ENCODE measurements at regions not wholly inside any gene's neighbourhood (a gene's known extent, or its start where the extent isn't known, plus 50 kb on each side); places are given as distances from the start of the nearest gene placed in this dataset.

DNA sequence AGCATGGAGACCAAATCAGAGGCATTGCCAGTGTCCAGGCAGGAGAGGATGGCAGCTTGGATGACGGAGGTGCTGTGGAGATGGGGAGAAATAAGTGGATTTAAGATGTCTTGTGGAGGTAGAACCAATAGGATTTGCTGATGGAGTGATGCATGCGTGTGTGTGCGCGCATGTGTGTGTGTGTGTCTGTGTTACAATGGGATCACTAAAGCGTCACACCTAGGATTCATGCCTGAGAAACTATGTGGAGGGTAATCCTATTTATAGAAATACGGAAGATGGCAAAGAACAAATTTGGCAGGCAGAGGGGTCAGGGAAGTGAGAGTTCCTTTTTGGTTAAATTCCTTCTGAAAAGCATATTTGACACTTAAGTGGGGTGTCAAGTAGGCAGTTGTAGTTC lies 64.8 kb upstream of the ARL8B start:
- WGBS, 2 experiments (ENCODE audit: extremely low coverage in 2 of 2, insufficient read length in 1 of 2) = 77% methylated on average over 6 of the region's 6 CpGs; no CpG with 5 or more reads in 1 of the 2 experiments
- CTCF ChIA-PET = interaction anchor here (0.6 to 1.6 kb wide), 11 partner anchors 34 to 405 kb away, joined by 3 to 9 read pairs (median 4); no protein-coding TSS in a partner anchor
- Histone ChIP-seq H3K27me3 (ENCODE audit: control insufficient read depth, insufficient read depth, low read length) (peaks cover 3% of the 10 kb centered on the region; the same call in 1 of the 2 replicates), H2BK20ac (ENCODE audit: low read depth, low read length) (no peak overlapping the region), H3K56ac (ENCODE audit: extremely low read depth, insufficient read depth, low read length) (no peak overlapping the region), H3K4me3 (ENCODE audit: insufficient read depth, low read depth, low read length) (no peak overlapping the region), H3K14ac (replicated peaks; ENCODE audit: low read depth, low read length) (no peak overlapping the region), H2AK5ac (ENCODE audit: low read depth, low read length) (no peak overlapping the region), H4K8ac (ENCODE audit: low read depth in 2 of 2, low read length in 2 of 2) (no peak overlapping the region), H4K5ac (ENCODE audit: low read depth, low read length) (no peak overlapping the region), H3K4me1 (ENCODE audit: control insufficient read depth, insufficient read depth, low read length) (peaks cover 8% of the 10 kb centered on the region), H2BK15ac (ENCODE audit: low read depth, low read length) (no peak overlapping the region), H3K9ac (ENCODE audit: low read depth, low read length) (no peak overlapping the region), H3K79me1 (ENCODE audit: low read depth in 1 of 2, low read length in 2 of 2) (no peaks in the 10 kb centered on the region), H3K27ac (ENCODE audit: insufficient read depth, low read length) (no peak overlapping the region), H3K9me1 (ENCODE audit: insufficient read depth, low read length) (no peaks in the 10 kb centered on the region), H2BK120ac (ENCODE audit: low read depth, low read length) (no peak overlapping the region), H3K23ac (ENCODE audit: low read depth, low read length) (no peak overlapping the region), H2AFZ (replicated peaks; ENCODE audit: low read length, poor library complexity) (no peak overlapping the region), H4K91ac (ENCODE audit: insufficient read depth, low read depth, low read length) (no peak overlapping the region), H2BK5ac (ENCODE audit: low read depth, low read length, poor library complexity, severe bottlenecking) (no peak overlapping the region), H3K18ac (ENCODE audit: low read depth, low read length) (no peak overlapping the region), H3K9me3 (ENCODE audit: control insufficient read depth, insufficient read depth, low read length) (no peaks in the 10 kb centered on the region), H3K36me3 (ENCODE audit: control insufficient read depth, insufficient read depth, low read length) (no peaks in the 10 kb centered on the region), H2AK9ac (replicated peaks; ENCODE audit: low read depth, low read length, poor library complexity) (no peak overlapping the region), H3K4ac (ENCODE audit: low read depth, low read length) (peak overlapping the region; percentile 29; the same call in 1 of the 2 replicates), H3K4me2 (ENCODE audit: low read depth, low read length) (no peak overlapping the region), H4K20me1 (ENCODE audit: insufficient read depth, low read length) (no peaks in the 10 kb centered on the region)
- dilution Hi-C loops (cut with HindIII; ENCODE audit: low sequenced_read_pairs, unreplicated experiment) (no loop called here), in situ Hi-C loops (cut with MboI; ENCODE audit: low sequenced_read_pairs) (loop anchor here (5.0 to 25.0 kb wide), 2 partner anchors 405 to 745 kb away; partner anchors contain the start of gene SETMAR), intact Hi-C loops (cut with micrococcal nuclease) (loop anchor here (1.0 to 10.0 kb wide), 3 partner anchors 76 to 702 kb away; no protein-coding TSS in a partner anchor)
- no TSS peak for BruUV-seq (replicated peaks)
- DNase-seq = no peak
- ATAC-seq (ENCODE audit: low read depth) = no peak
- POLR2A ChIA-PET (ENCODE audit: unreplicated experiment) = interaction anchor here (0.5 to 1.0 kb wide), 2 partner anchors 336 to 346 kb away, joined by 3 to 10 read pairs; no protein-coding TSS in a partner anchor
- no peak for TF ChIP-seq MAZ (IDR thresholded peaks at IDR 0.05; ENCODE audit: borderline replicate concordance, low read depth, low read length)
- TF ChIP-seq, protein P1, sequence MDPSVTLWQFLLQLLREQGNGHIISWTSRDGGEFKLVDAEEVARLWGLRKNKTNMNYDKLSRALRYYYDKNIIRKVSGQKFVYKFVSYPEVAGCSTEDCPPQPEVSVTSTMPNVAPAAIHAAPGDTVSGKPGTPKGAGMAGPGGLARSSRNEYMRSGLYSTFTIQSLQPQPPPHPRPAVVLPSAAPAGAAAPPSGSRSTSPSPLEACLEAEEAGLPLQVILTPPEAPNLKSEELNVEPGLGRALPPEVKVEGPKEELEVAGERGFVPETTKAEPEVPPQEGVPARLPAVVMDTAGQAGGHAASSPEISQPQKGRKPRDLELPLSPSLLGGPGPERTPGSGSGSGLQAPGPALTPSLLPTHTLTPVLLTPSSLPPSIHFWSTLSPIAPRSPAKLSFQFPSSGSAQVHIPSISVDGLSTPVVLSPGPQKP (IDR thresholded peaks at IDR 0.05; ENCODE audit: borderline replicate concordance, low read depth, low read length) = no peak
- TF ChIP-seq, protein P2, sequence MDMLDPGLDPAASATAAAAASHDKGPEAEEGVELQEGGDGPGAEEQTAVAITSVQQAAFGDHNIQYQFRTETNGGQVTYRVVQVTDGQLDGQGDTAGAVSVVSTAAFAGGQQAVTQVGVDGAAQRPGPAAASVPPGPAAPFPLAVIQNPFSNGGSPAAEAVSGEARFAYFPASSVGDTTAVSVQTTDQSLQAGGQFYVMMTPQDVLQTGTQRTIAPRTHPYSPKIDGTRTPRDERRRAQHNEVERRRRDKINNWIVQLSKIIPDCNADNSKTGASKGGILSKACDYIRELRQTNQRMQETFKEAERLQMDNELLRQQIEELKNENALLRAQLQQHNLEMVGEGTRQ (IDR thresholded peaks at IDR 0.05; ENCODE audit: low read depth, low read length) = no peak
- no peak for TF ChIP-seq MAFK (IDR thresholded peaks at IDR 0.05; ENCODE audit: low read depth, low read length)
- no peak for TF ChIP-seq NFE2L2 (IDR thresholded peaks at IDR 0.05; ENCODE audit: low read depth, low read length)
- TF ChIP-seq SMC3 (IDR thresholded peaks at IDR 0.05; ENCODE audit: low read depth, low read length) = no peak
- TF ChIP-seq RAD21 (IDR thresholded peaks at IDR 0.05; ENCODE audit: low read length) = no peak
- no peak for TF ChIP-seq RFX5 (IDR thresholded peaks at IDR 0.05; ENCODE audit: low read depth, low read length)
- TF ChIP-seq BHLHE40 (IDR thresholded peaks at IDR 0.05; ENCODE audit: low read depth, low read length) = no peak
- no peak for TF ChIP-seq MXI1 (IDR thresholded peaks at IDR 0.05; ENCODE audit: borderline replicate concordance, low read depth, low read length)
- TF ChIP-seq RCOR1 (IDR thresholded peaks at IDR 0.05; ENCODE audit: insufficient replicate concordance, low read length) = no peak
- no peak for TF ChIP-seq POLR2A (IDR thresholded peaks at IDR 0.05; ENCODE audit: low read depth, low read length)
- TF ChIP-seq CHD1 (IDR thresholded peaks at IDR 0.05; ENCODE audit: low read depth, low read length) = no peak
- TF ChIP-seq FOS (IDR thresholded peaks at IDR 0.05; ENCODE audit: low read depth, low read length) = no peak
- TF ChIP-seq, protein P3, sequence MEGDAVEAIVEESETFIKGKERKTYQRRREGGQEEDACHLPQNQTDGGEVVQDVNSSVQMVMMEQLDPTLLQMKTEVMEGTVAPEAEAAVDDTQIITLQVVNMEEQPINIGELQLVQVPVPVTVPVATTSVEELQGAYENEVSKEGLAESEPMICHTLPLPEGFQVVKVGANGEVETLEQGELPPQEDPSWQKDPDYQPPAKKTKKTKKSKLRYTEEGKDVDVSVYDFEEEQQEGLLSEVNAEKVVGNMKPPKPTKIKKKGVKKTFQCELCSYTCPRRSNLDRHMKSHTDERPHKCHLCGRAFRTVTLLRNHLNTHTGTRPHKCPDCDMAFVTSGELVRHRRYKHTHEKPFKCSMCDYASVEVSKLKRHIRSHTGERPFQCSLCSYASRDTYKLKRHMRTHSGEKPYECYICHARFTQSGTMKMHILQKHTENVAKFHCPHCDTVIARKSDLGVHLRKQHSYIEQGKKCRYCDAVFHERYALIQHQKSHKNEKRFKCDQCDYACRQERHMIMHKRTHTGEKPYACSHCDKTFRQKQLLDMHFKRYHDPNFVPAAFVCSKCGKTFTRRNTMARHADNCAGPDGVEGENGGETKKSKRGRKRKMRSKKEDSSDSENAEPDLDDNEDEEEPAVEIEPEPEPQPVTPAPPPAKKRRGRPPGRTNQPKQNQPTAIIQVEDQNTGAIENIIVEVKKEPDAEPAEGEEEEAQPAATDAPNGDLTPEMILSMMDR (conservative IDR thresholded peaks at IDR 0.05; ENCODE audit: low read depth, low read length) = no peak
- TF ChIP-seq CEBPB (IDR thresholded peaks at IDR 0.05; ENCODE audit: low read depth, low read length) = no peak
